Uterus (tissue), 2 donors: ENCODE measurements at regions not wholly inside any gene's neighbourhood (a gene's known extent, or its start where the extent isn't known, plus 50 kb on each side); places are given as distances from the start of the nearest gene placed in this dataset.

ENCODE experiments used
- CTCF ChIP-seq, 4 experiments: fragments of 200-600 bp in 2 of 4; fragments of 450-650 bp in 2 of 4; sonication (generic) in 2 of 4; IDR thresholded peaks; one replicate each; pipeline ENCODE4 v1.5.1; 2016 to 2019; ENCODE audit warnings: antibody characterized with exemption in 4 of 4, mild to moderate bottlenecking in 2 of 4, moderate library complexity in 1 of 4
- POLR2A ChIP-seq, 2 donors: fragments of 450-650 bp; IDR thresholded peaks; one replicate each; pipeline ENCODE4 v1.6.1; 2016; ENCODE audit warnings: antibody characterized with exemption in 2 of 2, mild to moderate bottlenecking in 1 of 2, moderate library complexity in 1 of 2

DNA sequence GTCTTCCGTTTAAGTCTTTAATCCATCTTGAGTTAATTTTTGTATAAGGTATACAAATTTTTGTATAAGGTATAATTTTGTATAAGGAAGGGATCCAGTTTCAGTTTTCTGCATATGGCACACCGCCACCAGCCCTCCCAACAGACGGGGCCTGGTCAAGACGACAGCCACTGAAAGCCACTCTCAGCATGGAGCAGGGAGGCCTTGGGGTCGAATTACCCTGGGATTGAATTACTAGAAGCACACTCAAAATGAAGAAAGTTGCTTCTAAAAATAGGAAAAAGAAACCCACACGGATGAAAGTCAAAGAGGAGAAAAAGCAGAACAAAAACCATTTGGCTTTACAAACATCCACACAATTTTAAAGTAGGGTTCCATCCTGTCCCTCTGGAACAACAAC is 586.2 kb upstream of the ADAMTS16 start:
- TF ChIP-seq CTCF (IDR thresholded peaks at IDR 0.05) (no peak), POLR2A (IDR thresholded peaks at IDR 0.05) (no peak)
